H1 (cell line): ENCODE measurements at regions not wholly inside any gene's neighbourhood (a gene's known extent, or its start where the extent isn't known, plus 50 kb on each side); places are given as distances from the start of the nearest gene placed in this dataset.

Experiments
- TF ChIP-seq, protein P1 (sequence below): fragments of 300-600 bp; sonication (generic); IDR thresholded peaks from 2 replicates; pipeline ENCODE4 v1.7.1; 2012; ENCODE audit warnings: low read length, moderate library complexity, mild to moderate bottlenecking, inconsistent platforms; ENCODE audit not compliant: insufficient replicate concordance
- TF ChIP-seq, protein P2 (sequence below): IDR thresholded peaks from 2 replicates; pipeline ENCODE4 v1.6.1; 2012; ENCODE audit warnings: inconsistent platforms

DNA sequence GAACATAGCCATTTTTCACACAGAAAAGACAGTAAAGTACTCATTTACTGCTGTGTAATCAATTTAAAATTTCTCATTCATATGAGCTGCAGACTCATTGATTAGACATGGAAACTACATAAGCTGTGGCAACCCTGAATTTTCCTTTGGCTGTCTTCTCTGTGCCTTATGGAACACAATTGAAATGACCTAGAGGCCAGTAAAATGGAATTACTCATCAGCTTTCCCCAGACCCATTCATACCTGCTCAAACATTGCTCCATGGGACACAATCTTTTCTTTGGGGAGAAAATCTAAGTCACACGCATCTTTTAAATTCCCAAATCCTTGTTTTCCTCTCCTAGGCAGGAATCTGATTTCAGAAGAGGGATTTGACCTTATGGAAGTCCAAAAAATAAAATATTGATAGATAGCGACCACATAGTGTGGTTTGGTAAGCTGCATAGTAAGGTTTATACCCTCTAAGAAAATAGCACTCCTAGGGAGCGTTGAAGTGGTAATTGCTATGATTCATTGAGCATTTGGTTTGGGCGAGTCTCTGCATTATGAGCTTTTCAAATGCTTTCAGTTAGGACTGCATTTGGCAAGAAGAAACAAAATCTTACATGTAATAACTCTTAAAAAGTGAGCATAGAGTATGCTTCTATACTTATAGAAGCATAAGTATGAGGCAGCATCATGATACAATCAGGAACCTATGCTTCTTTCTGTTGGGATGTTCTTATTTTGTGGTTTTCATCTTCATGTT, 243.4 kb upstream of the GADL1 start (continued):
- TF ChIP-seq, protein P1, sequence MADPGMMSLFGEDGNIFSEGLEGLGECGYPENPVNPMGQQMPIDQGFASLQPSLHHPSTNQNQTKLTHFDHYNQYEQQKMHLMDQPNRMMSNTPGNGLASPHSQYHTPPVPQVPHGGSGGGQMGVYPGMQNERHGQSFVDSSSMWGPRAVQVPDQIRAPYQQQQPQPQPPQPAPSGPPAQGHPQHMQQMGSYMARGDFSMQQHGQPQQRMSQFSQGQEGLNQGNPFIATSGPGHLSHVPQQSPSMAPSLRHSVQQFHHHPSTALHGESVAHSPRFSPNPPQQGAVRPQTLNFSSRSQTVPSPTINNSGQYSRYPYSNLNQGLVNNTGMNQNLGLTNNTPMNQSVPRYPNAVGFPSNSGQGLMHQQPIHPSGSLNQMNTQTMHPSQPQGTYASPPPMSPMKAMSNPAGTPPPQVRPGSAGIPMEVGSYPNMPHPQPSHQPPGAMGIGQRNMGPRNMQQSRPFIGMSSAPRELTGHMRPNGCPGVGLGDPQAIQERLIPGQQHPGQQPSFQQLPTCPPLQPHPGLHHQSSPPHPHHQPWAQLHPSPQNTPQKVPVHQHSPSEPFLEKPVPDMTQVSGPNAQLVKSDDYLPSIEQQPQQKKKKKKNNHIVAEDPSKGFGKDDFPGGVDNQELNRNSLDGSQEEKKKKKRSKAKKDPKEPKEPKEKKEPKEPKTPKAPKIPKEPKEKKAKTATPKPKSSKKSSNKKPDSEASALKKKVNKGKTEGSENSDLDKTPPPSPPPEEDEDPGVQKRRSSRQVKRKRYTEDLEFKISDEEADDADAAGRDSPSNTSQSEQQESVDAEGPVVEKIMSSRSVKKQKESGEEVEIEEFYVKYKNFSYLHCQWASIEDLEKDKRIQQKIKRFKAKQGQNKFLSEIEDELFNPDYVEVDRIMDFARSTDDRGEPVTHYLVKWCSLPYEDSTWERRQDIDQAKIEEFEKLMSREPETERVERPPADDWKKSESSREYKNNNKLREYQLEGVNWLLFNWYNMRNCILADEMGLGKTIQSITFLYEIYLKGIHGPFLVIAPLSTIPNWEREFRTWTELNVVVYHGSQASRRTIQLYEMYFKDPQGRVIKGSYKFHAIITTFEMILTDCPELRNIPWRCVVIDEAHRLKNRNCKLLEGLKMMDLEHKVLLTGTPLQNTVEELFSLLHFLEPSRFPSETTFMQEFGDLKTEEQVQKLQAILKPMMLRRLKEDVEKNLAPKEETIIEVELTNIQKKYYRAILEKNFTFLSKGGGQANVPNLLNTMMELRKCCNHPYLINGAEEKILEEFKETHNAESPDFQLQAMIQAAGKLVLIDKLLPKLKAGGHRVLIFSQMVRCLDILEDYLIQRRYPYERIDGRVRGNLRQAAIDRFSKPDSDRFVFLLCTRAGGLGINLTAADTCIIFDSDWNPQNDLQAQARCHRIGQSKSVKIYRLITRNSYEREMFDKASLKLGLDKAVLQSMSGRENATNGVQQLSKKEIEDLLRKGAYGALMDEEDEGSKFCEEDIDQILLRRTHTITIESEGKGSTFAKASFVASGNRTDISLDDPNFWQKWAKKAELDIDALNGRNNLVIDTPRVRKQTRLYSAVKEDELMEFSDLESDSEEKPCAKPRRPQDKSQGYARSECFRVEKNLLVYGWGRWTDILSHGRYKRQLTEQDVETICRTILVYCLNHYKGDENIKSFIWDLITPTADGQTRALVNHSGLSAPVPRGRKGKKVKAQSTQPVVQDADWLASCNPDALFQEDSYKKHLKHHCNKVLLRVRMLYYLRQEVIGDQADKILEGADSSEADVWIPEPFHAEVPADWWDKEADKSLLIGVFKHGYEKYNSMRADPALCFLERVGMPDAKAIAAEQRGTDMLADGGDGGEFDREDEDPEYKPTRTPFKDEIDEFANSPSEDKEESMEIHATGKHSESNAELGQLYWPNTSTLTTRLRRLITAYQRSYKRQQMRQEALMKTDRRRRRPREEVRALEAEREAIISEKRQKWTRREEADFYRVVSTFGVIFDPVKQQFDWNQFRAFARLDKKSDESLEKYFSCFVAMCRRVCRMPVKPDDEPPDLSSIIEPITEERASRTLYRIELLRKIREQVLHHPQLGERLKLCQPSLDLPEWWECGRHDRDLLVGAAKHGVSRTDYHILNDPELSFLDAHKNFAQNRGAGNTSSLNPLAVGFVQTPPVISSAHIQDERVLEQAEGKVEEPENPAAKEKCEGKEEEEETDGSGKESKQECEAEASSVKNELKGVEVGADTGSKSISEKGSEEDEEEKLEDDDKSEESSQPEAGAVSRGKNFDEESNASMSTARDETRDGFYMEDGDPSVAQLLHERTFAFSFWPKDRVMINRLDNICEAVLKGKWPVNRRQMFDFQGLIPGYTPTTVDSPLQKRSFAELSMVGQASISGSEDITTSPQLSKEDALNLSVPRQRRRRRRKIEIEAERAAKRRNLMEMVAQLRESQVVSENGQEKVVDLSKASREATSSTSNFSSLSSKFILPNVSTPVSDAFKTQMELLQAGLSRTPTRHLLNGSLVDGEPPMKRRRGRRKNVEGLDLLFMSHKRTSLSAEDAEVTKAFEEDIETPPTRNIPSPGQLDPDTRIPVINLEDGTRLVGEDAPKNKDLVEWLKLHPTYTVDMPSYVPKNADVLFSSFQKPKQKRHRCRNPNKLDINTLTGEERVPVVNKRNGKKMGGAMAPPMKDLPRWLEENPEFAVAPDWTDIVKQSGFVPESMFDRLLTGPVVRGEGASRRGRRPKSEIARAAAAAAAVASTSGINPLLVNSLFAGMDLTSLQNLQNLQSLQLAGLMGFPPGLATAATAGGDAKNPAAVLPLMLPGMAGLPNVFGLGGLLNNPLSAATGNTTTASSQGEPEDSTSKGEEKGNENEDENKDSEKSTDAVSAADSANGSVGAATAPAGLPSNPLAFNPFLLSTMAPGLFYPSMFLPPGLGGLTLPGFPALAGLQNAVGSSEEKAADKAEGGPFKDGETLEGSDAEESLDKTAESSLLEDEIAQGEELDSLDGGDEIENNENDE, result no peak
- TF ChIP-seq, protein P2, sequence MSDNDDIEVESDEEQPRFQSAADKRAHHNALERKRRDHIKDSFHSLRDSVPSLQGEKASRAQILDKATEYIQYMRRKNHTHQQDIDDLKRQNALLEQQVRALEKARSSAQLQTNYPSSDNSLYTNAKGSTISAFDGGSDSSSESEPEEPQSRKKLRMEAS, result no peak
